ENCODE measurements at regions not wholly inside any gene's neighbourhood (a gene's known extent, or its start where the extent isn't known, plus 50 kb on each side); places are given as distances from the start of the nearest gene placed in this dataset.
"Not testable (repeated sequence)": the region's sequence is repeated elsewhere in the genome, so short reads cannot be mapped to it uniquely, and the experiment has no call there.

DNA sequence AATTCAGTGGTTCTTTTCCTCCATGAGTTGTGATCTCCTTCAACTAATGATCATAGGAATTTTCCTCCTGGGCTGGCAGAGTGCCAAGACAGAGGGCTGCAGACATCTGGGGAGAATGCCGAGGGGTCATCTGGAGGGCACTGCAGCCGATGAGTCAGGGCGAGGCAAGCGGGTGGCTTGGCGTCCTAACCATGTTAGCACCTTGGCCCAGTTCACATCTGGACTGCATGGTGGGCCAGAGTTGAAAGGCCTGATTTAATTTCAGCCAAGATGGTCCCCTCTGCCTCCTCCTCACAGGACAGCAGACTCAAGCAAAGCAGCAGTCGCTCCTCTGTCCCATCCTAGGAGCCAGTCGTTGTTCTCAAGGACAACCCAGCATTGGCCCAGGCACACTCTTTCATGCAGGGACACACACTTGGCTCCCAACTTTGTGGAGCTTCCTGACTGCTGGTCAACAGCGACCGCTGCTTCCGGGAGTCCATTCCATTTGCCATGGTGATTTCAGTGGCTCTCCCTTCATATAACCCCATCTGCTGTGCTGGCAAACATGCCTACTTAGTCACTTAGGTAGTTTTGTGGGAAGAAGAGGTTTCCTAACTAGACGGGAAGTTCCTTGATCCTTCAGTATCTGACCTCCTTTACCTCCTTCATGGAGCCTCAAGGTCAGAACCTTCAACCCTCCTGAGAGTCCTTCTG lies 161.8 kb downstream of the TTC8 start:
- H3K36me3 Mint-ChIP-seq (ENCODE audit: unreplicated experiment): no peaks in the 10 kb centered on the region
- H3K4me1 Mint-ChIP-seq (ENCODE audit: unreplicated experiment): no peaks in the 10 kb centered on the region
- no peaks in the 10 kb centered on the region for H3K9me3 Mint-ChIP-seq (ENCODE audit: unreplicated experiment)
- TF ChIP-seq, protein P1, sequence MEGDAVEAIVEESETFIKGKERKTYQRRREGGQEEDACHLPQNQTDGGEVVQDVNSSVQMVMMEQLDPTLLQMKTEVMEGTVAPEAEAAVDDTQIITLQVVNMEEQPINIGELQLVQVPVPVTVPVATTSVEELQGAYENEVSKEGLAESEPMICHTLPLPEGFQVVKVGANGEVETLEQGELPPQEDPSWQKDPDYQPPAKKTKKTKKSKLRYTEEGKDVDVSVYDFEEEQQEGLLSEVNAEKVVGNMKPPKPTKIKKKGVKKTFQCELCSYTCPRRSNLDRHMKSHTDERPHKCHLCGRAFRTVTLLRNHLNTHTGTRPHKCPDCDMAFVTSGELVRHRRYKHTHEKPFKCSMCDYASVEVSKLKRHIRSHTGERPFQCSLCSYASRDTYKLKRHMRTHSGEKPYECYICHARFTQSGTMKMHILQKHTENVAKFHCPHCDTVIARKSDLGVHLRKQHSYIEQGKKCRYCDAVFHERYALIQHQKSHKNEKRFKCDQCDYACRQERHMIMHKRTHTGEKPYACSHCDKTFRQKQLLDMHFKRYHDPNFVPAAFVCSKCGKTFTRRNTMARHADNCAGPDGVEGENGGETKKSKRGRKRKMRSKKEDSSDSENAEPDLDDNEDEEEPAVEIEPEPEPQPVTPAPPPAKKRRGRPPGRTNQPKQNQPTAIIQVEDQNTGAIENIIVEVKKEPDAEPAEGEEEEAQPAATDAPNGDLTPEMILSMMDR (IDR thresholded peaks at IDR 0.05): no peak
- H3K4me3 Mint-ChIP-seq (ENCODE audit: unreplicated experiment): no peak overlapping the region
- H3K27me3 Mint-ChIP-seq (ENCODE audit: unreplicated experiment): peaks cover under 1% of the 10 kb centered on the region
- H3K27ac Mint-ChIP-seq (ENCODE audit: unreplicated experiment): no peak overlapping the region
- DNase-seq (ENCODE audit: extremely low spot score, unreplicated experiment): no peak

GRCh38 chr14:88986908-88987307 lies 162.5 kb downstream of the TTC8 start:
- H3K9me3 Mint-ChIP-seq (ENCODE audit: unreplicated experiment); H3K36me3 Mint-ChIP-seq (ENCODE audit: unreplicated experiment); DNase-seq (ENCODE audit: extremely low spot score, unreplicated experiment); H3K27ac Mint-ChIP-seq (ENCODE audit: unreplicated experiment); H3K4me3 Mint-ChIP-seq (ENCODE audit: unreplicated experiment); H3K4me1 Mint-ChIP-seq (ENCODE audit: unreplicated experiment); H3K27me3 Mint-ChIP-seq (ENCODE audit: unreplicated experiment): not testable (repeated sequence)

DNA sequence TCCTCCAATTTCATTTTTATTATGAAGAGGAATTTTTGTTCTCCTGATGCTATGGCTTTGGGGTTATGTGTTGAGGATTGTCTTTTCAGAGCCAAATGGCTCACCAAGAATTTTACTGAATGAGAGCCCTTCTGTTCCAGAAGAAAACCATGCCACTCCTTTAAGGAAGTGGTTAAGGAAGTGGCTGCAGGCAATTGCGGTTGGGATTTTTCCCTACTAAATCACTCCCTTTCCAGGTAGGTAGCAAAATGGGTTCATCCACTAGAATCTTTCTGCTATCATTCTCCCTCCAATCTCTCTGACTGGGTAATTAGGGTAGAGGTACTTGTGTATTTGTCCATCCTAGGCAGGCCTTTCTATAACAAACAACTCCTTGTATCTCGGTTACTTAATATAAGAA lies 163.1 kb downstream of the TTC8 start:
- DNase-seq (ENCODE audit: extremely low spot score, unreplicated experiment): no peak
- TF ChIP-seq, protein P1 (IDR thresholded peaks at IDR 0.05): no peak
- Mint-ChIP-seq H3K27me3 (ENCODE audit: unreplicated experiment) (peaks cover 3% of the 10 kb centered on the region), H3K4me1 (ENCODE audit: unreplicated experiment) (no peaks in the 10 kb centered on the region), H3K4me3 (ENCODE audit: unreplicated experiment) (no peak overlapping the region), H3K27ac (ENCODE audit: unreplicated experiment) (no peak overlapping the region), H3K36me3 (ENCODE audit: unreplicated experiment) (no peaks in the 10 kb centered on the region), H3K9me3 (ENCODE audit: unreplicated experiment) (no peaks in the 10 kb centered on the region)

DNA sequence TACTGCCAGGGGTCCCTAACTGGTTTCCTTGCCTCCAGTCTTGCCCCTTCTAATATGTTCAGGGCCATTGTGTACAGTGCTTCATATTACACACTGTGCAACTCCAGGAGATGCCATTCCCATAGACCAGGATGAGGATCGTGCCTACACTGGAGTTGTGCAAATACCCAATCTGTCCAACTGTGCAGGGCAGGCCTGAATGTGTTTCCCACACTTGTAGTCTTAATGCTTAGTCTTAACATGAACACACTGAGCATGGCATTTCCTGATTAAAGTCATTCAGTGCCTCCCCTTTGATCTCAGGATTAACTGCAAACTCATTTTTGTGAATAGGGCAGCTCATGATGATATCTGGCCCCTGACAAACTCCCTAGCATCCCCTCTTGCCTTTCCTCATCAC lies 165.5 kb downstream of the TTC8 start:
- TF ChIP-seq, protein P1 (IDR thresholded peaks at IDR 0.05): no peak
- no peaks in the 10 kb centered on the region for H3K9me3 Mint-ChIP-seq (ENCODE audit: unreplicated experiment)
- DNase-seq (ENCODE audit: extremely low spot score, unreplicated experiment): no peak
- H3K27ac Mint-ChIP-seq (ENCODE audit: unreplicated experiment): no peak overlapping the region
- no peak overlapping the region for H3K4me3 Mint-ChIP-seq (ENCODE audit: unreplicated experiment)
- H3K27me3 Mint-ChIP-seq (ENCODE audit: unreplicated experiment): peaks cover 3% of the 10 kb centered on the region
- H3K36me3 Mint-ChIP-seq (ENCODE audit: unreplicated experiment): no peaks in the 10 kb centered on the region
- no peaks in the 10 kb centered on the region for H3K4me1 Mint-ChIP-seq (ENCODE audit: unreplicated experiment)

GRCh38 chr14:88990856-88991255 lies 166.4 kb downstream of the TTC8 start:
- no peaks in the 10 kb centered on the region for H3K4me1 Mint-ChIP-seq (ENCODE audit: unreplicated experiment)
- peaks cover 3% of the 10 kb centered on the region for H3K27me3 Mint-ChIP-seq (ENCODE audit: unreplicated experiment)
- TF ChIP-seq, protein P1 (IDR thresholded peaks at IDR 0.05): no peak
- no peak for DNase-seq (ENCODE audit: extremely low spot score, unreplicated experiment)
- no peak overlapping the region for H3K27ac Mint-ChIP-seq (ENCODE audit: unreplicated experiment)
- no peaks in the 10 kb centered on the region for H3K36me3 Mint-ChIP-seq (ENCODE audit: unreplicated experiment)
- no peaks in the 10 kb centered on the region for H3K9me3 Mint-ChIP-seq (ENCODE audit: unreplicated experiment)
- no peak overlapping the region for H3K4me3 Mint-ChIP-seq (ENCODE audit: unreplicated experiment)

Data from osteocyte (in vitro differentiated cells).